ENCODE measurements at regions not wholly inside any gene's neighbourhood (a gene's known extent, or its start where the extent isn't known, plus 50 kb on each side); places are given as distances from the start of the nearest gene placed in this dataset.

DNA sequence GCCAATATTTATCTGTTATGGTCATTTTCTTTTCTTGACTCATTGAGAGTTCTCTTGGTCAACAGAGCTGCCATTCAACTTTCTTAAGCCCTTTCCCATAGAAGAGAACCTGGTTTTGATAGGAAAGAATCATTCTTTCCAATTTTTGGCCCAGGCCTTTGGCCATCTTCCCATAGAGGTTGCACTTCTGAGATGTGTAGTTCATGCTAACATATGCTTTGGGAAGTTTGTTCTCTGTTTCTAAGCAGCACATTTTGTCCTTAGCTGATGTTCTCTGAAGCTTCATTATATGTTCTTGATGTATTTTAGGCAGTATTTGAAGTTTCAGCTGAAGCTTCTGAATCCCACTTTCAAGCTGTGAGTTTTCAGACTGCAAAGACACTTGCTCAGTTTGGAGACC, 161.1 kb downstream of the VEGFC start:
- TF ChIP-seq, protein P1, sequence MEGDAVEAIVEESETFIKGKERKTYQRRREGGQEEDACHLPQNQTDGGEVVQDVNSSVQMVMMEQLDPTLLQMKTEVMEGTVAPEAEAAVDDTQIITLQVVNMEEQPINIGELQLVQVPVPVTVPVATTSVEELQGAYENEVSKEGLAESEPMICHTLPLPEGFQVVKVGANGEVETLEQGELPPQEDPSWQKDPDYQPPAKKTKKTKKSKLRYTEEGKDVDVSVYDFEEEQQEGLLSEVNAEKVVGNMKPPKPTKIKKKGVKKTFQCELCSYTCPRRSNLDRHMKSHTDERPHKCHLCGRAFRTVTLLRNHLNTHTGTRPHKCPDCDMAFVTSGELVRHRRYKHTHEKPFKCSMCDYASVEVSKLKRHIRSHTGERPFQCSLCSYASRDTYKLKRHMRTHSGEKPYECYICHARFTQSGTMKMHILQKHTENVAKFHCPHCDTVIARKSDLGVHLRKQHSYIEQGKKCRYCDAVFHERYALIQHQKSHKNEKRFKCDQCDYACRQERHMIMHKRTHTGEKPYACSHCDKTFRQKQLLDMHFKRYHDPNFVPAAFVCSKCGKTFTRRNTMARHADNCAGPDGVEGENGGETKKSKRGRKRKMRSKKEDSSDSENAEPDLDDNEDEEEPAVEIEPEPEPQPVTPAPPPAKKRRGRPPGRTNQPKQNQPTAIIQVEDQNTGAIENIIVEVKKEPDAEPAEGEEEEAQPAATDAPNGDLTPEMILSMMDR (IDR thresholded peaks at IDR 0.05; ENCODE audit: low read length) = no peak
- no peak for TF ChIP-seq EZH2phosphoT487 (IDR thresholded peaks at IDR 0.05; ENCODE audit: low read length)
- TF ChIP-seq EZH2 (optimal IDR thresholded peaks at IDR 0.05; ENCODE audit: low read depth, low read length) = no peak
